ENCODE measurements at regions not wholly inside any gene's neighbourhood (a gene's known extent, or its start where the extent isn't known, plus 50 kb on each side); places are given as distances from the start of the nearest gene placed in this dataset.

- no peak for TF ChIP-seq POLR2A (IDR thresholded peaks at IDR 0.05)
- TF ChIP-seq CTCF (IDR thresholded peaks at IDR 0.05): no peak
Measured at GRCh38 chr15:70231484-70231883, 133.8 kb upstream of the TLE3 start.
